Inflammatory macrophage treated with lipopolysaccharide for 1 hour (primary cell): ENCODE measurements at regions not wholly inside any gene's neighbourhood (a gene's known extent, or its start where the extent isn't known, plus 50 kb on each side); places are given as distances from the start of the nearest gene placed in this dataset.

Experiments
- DNase-seq, 2 donors: peaks; one replicate each; pipeline ENCODE4 v3.0.0-alpha.2; 2020 to 2022

DNA sequence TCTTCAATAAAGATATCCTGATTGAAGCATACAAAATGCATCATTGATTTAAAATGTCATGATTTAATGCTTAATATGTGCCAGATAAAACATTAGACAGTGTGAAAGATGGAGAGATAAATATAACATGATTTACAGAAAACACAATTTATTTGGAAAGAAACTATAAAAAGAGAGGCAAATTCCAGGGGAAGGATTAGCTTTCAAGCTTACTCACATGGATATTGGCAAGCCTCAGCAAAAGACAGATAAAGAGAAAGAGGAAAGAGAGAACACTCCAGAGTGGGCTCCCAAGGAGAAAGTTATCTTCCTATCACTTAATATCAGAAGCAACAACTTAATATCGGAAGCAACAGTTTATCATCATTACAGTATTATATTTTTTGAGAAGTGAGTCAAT, 1036.5 kb downstream of the SQOR start:
- DNase-seq, result no peak

DNA sequence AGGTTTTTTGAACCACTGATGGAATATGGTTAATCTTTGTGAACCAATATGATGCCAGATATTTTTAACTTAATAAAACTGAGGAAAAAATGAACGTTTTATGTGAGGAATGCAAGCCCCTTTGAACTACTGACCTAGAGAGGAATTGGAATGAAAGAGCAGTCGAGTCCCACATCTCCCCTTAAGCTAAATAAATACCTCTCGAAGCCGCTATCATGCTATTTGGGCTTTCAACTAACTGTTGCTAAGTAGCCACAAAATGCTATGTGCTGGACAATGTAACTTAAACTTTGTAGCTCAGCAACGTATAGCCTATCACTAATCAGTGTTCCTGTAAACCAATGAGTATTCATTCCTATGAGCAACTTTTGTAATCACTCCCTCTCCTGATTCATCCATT, 1037.2 kb downstream of the SQOR start:
- no peak for DNase-seq

DNA sequence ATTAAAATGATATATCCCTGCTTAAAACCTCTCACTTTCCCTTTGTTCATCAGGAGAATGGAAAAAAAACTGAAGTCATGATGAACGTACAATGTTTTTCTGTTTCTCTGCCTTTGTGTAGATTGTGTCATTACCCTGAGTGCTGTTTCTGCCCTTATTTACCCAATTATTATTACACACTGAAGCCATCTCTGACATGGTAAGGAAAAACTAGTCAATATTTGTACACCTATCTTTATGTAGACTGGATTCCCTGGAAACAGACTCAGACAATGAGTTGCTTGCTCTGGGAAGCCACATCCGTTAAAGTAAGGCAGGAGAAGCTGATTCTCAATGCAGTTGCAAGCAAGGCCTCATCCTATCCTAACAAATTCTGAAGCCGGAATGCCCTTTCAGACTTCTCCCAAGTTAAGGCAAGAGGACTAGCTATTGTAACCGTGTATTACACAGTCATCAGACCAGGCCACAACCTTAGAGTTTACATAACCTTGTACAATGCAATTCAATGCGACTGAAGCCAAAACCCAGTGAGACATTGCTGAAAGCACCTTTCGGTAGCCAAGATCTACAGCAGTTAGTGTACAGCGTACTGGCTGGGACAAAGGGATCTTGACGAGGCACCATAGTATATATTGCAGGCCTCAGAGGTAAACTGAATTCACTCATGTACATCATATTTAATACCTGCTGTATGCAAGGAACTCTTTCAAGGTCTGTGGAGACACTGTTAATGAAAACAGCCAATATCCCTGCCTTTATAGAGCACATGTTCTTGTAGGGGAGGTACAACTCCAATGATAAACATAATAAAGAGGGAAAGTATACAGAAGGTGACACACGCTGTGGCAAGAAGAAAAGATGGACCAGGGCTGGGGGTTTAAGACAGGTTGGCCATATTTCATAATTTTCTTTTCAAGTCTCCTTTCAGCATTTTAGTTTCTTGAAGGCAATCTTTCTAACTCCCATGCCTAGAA, 1040.8 kb upstream of the SEMA6D start:
- DNase-seq, result no peak

DNA sequence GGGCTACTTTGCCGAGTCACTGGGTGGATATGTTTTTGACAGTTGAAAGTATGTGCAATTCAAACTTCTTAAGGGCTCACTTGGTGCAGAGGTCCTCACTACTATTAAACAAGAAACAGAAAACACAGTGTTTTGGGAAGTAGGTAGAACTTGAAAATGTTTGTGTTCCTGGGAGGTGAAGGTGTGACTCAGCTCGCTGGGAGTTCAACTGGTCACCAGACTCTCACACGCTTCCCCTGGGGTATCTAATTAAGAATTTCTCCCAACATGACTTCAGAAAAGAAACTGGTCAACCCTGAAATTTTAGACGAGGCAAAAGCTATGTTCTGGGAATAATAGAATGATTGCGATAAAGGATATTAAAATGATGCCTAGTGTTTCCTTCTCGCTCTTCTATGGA, 1039.8 kb upstream of the SEMA6D start:
- DNase-seq, result no peak

DNA sequence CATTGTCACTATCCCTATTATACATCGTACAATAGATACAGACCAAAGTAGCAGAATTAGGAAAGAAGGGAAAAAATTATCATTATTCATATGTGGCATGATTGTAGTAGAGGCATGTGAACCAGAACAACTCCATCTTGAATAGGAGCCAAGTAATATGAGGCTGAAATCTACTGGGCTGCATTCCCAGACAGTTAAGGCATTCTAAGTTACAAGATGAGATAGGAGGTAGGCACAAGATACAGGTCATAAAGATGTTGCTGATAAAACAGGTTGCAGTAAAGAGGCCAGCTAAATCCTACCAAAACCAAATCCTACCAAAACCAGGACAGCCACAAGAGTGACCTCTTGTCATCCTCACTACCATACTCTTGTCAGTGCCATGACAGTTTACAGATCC, 1035.4 kb upstream of the SEMA6D start:
- no peak for DNase-seq

DNA sequence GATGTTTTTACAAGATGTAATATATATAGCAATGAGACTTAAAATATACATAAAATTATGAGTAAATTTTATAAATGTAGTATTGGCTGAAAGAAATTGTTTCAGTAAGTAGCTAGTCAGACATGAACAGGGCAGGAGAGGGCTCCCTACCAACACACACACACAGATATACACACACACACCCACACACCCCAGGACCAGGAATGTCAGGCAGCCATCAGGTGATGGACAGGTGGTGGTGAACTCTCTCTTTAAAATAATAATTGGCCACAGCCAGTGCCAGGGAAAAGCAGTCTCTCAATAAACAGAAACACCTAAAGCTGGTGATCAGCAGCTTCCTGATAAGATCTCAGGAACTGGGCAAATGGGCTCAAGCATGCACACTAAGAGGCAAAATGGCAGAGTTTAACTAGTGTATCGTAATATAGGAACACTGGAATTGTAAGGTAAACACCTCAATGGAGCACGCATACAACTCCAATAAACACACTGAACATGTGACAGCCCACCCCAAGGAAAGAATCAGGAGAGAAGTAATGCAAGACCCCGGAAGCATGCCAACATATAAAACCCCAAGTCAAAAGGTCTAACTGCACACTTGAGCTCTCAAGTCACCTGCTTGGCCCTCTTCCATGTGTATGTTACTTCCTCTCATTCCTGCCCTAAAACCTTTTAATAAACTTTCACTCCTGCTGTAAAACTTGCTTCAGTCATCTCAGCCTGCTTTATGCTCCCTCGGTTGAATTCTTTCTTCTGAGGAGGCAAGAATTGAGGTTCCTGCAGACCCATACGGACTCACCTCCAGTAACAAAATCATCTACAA, 1034.1 kb upstream of the SEMA6D start:
- DNase-seq, result no peak

DNA sequence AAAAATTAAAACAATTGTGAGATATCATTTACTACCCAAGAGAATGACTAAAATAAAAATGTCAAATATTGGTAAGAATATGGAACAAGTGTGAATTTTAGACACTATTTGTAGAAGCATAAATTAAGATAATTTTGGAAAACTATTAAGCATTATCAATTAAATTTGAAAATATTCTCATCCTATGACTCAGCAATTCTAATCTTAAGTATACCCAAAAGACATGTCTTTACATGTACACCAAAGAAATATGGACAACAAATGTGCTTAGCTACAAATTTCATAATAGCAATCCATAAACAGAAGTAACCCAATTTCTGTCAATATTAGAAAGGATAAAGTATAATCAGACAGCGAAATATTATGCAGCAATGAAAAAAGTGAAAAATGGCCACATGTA, 1032.2 kb upstream of the SEMA6D start:
- no peak for DNase-seq

DNA sequence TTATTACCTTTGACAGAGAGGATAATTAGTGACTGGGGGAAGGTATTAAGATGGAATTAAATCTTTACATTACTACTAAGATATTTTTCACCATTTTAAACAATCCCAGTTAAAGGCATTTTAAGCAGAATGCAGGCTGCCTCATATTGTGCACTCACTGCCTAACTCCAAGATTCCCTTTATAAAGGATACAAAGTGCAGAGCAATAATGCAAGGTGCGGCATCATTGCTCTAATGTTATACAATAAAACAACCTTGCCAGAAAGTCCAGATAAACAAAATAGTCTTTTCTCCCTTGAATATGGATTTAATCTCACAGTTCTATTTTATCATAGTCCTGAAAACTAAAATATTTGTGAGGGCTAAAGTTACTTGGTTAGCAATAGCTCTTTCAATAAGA, 1031.6 kb upstream of the SEMA6D start:
- DNase-seq, result no peak

DNA sequence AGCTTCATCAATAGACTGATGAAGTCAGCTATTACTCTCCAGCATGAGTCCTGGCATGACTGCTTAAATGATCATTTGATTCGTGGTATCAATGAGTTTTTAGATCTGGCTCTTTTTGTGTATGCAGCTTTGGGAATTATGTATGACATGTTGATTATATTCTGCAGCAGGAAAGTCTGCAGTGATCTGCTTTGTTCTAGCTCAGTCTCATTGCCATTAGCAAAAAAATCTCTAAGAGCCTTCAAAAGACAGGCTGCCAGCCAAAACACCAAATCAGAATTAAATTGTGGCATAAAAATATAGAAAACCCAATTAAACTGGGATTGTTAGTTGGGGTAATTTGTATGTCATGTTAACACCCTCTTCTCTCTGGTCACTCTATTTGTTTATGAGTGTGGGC, 1021.0 kb upstream of the SEMA6D start:
- no peak for DNase-seq

DNA sequence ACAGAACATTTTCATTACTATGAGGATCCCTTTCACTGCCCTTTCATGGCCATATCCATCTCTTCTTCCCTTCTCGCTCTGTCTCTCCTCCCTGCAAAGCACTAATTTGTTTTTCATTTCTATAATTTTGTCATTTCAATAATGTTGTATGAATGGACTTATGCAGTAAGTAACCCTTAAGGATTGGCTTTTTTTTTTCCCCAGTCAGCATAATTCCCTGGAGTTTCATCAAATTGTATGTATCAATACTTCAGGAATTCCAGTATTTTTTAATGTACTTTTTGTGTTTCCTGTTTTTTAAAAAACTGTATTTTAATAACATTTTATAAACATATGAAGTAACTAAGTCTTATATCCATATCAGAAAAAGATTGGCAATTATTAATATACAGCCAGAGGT, 1016.0 kb upstream of the SEMA6D start:
- no peak for DNase-seq

DNA sequence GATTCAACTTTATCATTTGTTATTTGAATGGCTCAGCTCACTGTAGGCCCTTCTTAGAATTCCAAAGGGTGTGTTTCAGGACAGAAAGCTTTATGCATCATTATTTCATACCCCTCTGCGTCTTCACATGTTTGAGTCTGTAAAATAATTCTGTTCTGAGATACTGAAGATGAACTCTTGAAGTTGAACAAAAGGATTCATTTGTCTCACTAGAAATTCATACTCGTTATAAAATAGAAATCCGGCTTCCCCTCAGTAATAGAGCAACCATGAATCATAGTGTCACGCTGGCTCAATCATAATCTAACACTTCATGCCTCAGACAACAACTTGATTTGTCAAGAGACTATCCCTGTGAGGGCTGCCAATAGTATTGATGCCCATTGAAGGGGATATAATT, 1015.4 kb upstream of the SEMA6D start:
- no peak for DNase-seq

DNA sequence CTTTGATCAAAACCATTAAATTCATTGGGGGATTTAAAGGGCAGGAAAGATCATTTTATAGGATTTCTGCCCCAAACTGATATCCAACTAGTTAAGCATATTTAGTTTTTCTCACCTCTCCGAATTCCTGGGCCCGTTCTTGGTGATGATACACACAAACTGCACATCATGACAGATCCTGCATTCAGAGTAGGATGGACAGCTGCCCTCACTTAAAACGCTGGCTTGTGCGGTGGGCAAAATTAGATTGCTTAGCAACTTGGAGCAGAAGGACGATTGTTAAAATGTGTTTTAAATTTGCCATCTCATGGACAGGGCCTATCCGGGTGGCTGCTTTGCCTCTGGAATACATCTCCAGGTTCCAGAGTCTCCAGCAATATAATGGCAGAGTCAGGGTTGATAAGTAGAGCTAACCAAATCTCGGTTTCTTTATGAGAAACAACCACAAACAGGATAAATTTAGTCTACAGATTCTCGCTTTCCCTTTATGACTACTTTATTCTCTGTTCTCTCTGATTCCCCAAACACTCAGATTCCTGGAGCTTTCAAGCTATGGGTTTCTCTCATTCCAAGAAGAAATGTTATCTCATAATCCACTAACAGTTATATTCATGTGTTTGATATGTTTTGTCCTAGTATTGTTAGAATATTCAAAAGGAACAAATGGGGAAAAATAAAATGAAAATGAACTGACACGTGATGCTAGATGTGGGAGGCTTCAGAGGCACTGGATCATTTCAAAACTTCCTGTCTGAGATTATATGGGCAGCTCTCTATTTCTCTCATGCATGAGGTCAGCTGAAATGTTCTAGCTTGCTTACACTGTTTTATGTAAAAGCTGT, 1014.1 kb upstream of the SEMA6D start:
- DNase-seq, result no peak

DNA sequence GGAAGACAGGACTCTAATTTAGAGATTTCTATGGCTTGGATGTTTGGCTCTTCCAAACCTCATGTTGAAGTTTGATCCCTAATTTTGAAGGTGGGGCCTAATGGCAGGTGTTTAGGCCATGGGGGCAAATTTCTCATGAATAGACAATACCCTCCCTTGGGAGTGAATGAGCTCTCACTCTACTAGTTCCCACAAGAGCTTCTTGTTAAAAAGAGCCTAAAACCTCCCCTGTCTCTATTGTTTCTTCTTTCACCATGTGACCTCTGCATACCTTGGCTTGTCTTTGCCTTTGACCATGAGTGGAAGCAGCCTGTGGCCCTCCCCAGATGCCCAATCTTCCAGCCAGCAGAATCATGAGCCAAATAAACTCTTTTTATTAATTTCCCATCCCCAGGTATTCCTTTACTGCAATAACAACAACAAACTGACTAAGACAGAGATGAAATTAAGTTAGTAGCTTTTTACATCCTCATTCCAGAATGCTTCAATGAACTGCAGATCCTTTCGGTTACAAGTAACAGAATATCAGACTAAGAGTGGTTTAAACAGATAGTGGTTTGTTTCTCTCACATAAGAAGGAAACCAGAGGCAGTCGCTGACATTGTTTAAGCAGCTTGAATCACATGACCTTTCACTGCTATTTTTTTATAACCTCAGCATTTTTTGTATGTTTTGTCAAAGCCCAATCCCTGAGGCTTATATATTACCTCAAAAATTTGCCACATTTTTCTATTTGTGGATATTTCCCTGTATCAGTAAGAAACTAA, 1013.3 kb upstream of the SEMA6D start:
- no peak for DNase-seq

DNA sequence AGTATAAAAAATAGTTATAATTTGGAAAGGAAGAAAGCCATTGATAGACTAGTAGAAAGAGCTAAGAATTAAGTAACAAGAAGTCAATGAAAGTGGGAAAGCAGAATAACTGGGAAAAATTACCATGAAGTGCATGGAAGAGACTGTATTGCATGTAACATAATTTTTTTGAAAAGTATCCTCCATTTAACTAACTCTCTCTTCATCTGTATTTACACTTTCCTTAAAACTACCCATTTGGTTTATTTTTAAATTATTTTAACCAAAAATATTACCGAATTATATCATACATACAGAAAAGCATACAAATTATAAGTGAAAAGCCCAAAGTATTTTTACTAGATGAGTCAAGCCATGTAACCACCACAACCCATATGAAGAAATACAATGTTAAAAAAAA, 1009.9 kb upstream of the SEMA6D start:
- DNase-seq, result no peak

DNA sequence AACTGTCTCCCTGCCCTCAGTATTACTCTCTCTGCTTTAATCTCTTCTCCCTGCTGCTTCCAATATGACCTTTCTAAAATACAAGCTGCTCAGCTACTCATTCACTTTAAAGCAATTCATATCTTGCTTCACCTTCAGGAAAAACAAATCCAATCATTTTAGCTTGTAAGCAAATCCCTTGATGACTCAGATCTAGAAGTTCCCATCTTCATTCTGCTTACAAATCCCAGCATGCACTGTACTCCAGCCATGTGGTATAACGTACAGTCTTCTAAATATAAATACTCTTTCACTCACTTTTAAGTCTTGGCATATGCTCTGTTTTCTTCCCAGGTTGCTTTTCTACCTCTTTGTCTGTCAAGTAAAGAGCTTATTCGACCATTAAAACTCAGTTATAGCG, 1009.1 kb upstream of the SEMA6D start:
- DNase-seq, result no peak

DNA sequence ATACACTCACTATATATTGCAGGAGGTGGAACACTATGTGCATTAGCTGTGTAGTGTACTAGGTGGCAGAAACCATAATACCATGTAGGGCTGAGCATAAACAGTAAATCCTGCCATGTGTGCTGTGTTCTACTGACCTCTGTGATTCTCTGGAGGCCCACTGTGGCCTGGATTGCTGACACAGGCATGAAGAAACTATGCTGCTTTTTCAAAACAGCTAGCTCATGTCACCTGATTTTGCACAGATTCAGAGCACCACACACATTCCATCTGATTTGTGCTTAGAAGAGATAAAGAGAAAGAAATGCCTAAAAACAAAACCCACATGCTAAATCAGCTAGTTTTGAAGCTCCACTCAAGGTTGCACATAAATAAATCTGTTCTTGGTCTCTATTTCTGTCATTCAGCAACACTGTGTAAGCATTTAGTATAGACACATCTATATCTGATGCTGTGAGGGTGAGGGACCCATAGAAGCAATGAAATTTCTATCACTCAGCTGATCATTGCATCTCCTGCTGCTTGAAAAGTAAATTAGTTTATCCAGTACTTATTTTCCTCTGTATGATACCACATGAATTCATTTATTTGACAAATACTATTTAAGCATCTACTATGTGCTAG, 1007.7 kb upstream of the SEMA6D start:
- DNase-seq, result no peak

DNA sequence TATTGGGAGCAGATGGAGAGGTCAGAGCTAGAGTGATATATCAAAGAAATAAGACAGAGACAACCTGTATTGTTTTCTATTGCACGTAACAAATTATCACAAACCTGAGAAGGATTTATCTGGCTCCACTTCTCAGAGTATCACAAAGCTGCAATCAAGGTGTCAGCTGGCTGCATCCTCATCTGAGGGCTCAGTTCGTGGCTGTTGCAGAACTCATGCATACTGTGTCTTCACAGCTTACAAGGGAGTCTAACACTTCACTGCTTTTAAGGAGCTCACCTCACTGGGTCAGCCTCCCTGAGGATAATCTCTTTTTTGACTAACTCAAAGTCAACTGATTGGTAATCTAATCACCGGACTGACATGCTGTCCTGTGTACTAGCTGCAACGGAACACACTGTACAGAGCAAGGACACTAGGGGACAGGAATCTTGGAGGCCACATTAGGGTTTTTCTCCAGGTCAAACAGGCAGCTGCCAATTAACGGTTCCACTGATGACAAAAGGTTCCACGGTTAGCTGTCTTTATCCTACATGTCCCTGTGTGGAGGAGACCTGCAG, 1006.8 kb upstream of the SEMA6D start:
- DNase-seq, result no peak

DNA sequence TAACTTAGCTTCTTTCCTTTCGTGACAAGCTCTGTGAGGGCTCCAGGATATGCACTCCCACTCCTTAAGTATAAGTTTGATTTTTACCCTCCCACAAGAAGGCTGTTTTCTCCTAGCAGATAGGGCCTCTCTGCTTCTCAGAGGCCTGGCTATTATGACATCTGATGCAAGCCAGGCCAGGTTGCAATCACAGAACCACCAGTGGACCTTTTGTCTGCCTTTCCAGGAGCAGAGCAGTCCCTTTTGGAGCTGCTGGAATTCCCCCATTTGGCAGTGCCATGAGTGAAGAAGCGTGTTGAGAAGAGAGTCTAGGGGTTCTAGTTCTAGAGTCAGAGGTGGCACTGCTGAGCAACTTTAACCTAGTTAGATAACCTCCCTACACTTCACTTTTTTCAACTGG, 1004.3 kb upstream of the SEMA6D start:
- DNase-seq, result no peak

DNA sequence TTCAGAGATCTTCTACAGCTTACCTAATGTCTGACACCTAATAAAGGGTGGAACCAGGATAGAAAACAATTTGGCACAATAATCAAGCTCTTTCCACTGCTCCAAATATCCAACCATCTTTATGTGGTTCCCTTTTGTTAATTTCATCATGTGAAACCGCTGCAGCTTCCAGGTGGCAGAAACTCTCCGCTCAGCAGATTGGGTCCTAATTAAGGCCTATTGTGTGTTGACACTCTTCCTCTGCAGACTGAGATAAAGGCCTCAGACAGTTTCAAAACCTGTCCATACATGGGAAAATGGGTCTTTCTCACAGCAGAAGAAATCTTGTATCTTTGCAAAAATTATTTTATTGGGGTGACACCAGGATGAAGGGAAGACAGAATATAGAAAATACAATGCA, 1002.4 kb upstream of the SEMA6D start:
- DNase-seq, result no peak

DNA sequence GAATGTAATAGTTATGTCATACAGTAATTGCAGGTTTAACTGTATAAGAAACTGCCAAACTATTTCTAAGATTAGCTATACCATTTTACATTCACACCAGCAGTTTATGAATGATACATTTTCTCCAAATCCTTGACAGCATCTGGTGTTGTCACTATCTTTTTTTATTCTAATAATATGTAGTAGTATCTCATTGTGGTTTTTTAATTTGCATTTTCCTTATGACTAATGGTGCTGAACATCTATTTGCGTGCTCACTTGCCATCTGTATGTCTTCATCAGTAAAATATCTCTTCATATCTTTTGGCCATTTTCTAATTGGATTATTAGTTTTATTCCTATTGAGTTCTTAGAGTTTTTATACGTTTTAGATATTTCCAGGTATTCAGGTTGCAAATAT, 994.0 kb upstream of the SEMA6D start:
- DNase-seq, result no peak

DNA sequence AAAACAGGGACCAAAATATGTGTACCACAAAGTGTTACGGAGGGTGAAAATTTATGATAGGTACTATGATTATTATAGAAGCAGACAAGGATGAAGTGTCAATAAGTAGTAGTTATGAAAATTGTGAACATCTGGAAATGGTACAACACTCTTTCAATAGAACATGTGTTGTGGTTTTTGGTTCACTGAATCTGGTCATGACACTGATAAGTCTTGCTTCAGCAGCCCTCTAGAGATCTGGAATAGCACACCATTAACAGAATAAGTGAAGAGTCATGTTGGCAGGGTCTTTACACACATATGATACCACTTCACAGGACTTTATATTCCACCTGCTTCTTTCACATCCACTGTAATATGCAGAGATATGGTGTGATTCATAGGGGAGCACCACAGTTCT, 985.2 kb upstream of the SEMA6D start:
- DNase-seq, result no peak

DNA sequence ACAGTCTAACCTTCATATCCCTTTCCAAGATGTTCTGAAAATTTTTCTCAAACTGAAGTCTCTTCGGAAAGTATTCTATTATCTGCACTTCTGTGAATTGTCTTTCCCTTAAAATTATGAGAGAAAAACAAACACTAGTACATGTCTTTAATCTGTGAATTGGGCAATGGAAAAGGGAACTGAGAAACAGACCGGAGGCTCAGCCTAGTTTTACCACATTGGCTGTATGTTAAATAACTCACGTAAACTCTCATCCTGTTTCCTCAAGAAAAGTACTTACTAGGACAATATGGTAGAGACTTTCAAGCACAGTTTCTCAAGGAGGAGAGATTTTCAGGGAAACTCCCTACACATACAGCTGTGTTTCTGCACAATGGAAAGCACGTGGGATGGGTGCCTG, 982.2 kb upstream of the SEMA6D start:
- no peak for DNase-seq
